HL-60 (cell line): ENCODE measurements at regions not wholly inside any gene's neighbourhood (a gene's known extent, or its start where the extent isn't known, plus 50 kb on each side); places are given as distances from the start of the nearest gene placed in this dataset.

Source experiments
- DNase-seq, 2 experiments: peaks; one replicate each; pipeline ENCODE4 v3.0.0-alpha.2; 2010 to 2020; ENCODE audit warnings: low read depth in 1 of 2, low spot score in 1 of 2
- H3K27ac ChIP-seq: fragments of 250-450 bp; sonication (Bioruptor Pico); replicated peaks from 2 replicates; pipeline ENCODE4 v1.5.1; 2020; ENCODE audit warnings: mild to moderate bottlenecking, moderate library complexity
- H3K27me3 ChIP-seq: fragments of 250-450 bp; sonication (Bioruptor Pico); 2 replicates; pipeline ENCODE4 v1.5.1; 2021; ENCODE audit warnings: mild to moderate bottlenecking, moderate library complexity; ENCODE audit not compliant: insufficient read depth, poor library complexity, severe bottlenecking
- H3K4me3 ChIP-seq: replicated peaks from 2 replicates; pipeline ENCODE4 v1.5.1; 2011; ENCODE audit warnings: mild to moderate bottlenecking, control low read depth, low read length; ENCODE audit not compliant: insufficient read depth
- GABPA ChIP-seq: IDR thresholded peaks from 2 replicates; pipeline ENCODE4 v1.6.1; 2012; ENCODE audit warnings: low read depth
- POLR2AphosphoS5 ChIP-seq: IDR thresholded peaks from 2 replicates; pipeline ENCODE4 v1.6.1; 2012; ENCODE audit warnings: low read depth
- SPI1 ChIP-seq: IDR thresholded peaks from 2 replicates; pipeline ENCODE4 v1.6.1; 2012; ENCODE audit warnings: low read depth, mild to moderate bottlenecking, borderline replicate concordance
- TF ChIP-seq, protein P1 (sequence below): IDR thresholded peaks from 2 replicates; pipeline ENCODE4 v1.6.1; 2012; ENCODE audit warnings: low read depth; ENCODE audit not compliant: insufficient replicate concordance
- TF ChIP-seq, protein P2 (sequence below): IDR thresholded peaks from one replicate; pipeline ENCODE4 v1.5.1; 2011; ENCODE audit warnings: low read length, control low read depth, inconsistent platforms; ENCODE audit not compliant: insufficient read depth

- Histone ChIP-seq H3K4me3 (no peak overlapping the region), H3K27me3 (no peaks in the 10 kb centered on the region), H3K27ac (no peak overlapping the region)
- no peak for DNase-seq
- TF ChIP-seq GABPA (no peak), SPI1 (no peak), POLR2AphosphoS5 (no peak)
- TF ChIP-seq, protein P1, sequence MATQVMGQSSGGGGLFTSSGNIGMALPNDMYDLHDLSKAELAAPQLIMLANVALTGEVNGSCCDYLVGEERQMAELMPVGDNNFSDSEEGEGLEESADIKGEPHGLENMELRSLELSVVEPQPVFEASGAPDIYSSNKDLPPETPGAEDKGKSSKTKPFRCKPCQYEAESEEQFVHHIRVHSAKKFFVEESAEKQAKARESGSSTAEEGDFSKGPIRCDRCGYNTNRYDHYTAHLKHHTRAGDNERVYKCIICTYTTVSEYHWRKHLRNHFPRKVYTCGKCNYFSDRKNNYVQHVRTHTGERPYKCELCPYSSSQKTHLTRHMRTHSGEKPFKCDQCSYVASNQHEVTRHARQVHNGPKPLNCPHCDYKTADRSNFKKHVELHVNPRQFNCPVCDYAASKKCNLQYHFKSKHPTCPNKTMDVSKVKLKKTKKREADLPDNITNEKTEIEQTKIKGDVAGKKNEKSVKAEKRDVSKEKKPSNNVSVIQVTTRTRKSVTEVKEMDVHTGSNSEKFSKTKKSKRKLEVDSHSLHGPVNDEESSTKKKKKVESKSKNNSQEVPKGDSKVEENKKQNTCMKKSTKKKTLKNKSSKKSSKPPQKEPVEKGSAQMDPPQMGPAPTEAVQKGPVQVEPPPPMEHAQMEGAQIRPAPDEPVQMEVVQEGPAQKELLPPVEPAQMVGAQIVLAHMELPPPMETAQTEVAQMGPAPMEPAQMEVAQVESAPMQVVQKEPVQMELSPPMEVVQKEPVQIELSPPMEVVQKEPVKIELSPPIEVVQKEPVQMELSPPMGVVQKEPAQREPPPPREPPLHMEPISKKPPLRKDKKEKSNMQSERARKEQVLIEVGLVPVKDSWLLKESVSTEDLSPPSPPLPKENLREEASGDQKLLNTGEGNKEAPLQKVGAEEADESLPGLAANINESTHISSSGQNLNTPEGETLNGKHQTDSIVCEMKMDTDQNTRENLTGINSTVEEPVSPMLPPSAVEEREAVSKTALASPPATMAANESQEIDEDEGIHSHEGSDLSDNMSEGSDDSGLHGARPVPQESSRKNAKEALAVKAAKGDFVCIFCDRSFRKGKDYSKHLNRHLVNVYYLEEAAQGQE: no peak
- TF ChIP-seq, protein P2, sequence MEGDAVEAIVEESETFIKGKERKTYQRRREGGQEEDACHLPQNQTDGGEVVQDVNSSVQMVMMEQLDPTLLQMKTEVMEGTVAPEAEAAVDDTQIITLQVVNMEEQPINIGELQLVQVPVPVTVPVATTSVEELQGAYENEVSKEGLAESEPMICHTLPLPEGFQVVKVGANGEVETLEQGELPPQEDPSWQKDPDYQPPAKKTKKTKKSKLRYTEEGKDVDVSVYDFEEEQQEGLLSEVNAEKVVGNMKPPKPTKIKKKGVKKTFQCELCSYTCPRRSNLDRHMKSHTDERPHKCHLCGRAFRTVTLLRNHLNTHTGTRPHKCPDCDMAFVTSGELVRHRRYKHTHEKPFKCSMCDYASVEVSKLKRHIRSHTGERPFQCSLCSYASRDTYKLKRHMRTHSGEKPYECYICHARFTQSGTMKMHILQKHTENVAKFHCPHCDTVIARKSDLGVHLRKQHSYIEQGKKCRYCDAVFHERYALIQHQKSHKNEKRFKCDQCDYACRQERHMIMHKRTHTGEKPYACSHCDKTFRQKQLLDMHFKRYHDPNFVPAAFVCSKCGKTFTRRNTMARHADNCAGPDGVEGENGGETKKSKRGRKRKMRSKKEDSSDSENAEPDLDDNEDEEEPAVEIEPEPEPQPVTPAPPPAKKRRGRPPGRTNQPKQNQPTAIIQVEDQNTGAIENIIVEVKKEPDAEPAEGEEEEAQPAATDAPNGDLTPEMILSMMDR: no peak
Observed at GRCh38 chr4:74583089-74583700, 138.3 kb downstream of the AREG start.

DNA sequence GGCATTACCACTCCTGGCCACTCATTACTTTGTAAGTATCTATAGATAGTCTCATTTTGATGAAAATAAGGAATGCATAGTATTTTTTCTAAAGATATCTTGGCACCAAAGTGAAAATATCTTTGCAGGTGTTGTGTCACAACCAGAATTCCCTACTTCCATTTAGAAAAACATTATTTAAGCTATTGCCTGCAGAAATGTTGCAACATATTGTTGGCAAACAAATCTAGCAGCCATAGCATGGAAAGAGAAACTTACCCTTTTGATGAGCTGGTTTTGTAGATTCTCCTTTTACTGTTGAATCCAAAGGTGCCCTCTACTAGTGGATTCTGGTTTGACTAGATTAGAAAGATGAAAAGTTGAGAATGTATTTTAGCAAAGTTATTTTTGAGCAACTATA lies 138.8 kb downstream of the AREG start:
- DNase-seq: peak; percentile 6 to 9
- Histone ChIP-seq H3K27ac (no peak overlapping the region), H3K4me3 (no peak overlapping the region)

DNA sequence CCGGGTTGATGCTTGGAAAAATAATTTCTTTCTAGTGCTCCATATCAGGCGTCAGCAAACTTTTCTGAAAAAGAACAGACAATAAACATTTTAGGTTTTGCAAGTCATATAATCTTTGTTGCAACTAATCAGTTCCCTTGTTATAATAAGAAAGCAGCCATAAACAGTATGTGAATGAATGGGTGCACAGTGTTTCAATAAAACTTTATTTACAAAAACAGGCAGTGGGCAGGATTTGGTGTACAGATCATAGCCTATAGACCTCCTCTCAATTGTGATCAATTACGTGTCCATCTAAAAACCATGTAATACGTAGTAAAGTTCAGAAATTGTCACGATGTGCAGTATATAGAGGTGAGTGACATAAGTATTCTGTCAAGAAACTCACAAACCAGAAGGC lies 143.4 kb downstream of the AREG start:
- DNase-seq: no peak
- H3K4me3 ChIP-seq: no peak overlapping the region
- no peak overlapping the region for H3K27ac ChIP-seq
- H3K27me3 ChIP-seq: no peaks in the 10 kb centered on the region
- TF ChIP-seq SPI1 (no peak), GABPA (no peak), POLR2AphosphoS5 (no peak)
- TF ChIP-seq, protein P1: no peak
- TF ChIP-seq, protein P2: no peak

More for the DNA sequence above, 138.8 kb downstream of the AREG start:
- no peak for TF ChIP-seq POLR2AphosphoS5
- no peak for TF ChIP-seq SPI1
- TF ChIP-seq, protein P1: no peak
- TF ChIP-seq GABPA: no peak
- TF ChIP-seq, protein P2: no peak
- H3K27me3 ChIP-seq: no peaks in the 10 kb centered on the region
